CD4-positive, alpha-beta T cell treated with Interleukin-10 for 1 hour (primary cell): ENCODE measurements at regions not wholly inside any gene's neighbourhood (a gene's known extent, or its start where the extent isn't known, plus 50 kb on each side); places are given as distances from the start of the nearest gene placed in this dataset.

ENCODE experiments used
- DNase-seq: peaks from one replicate; pipeline ENCODE4 v3.0.0-alpha.2; 2020

- DNase-seq = no peak
Measured at GRCh38 chr13:85535316-85536084, 263.7 kb downstream of the SLITRK6 start.

- DNase-seq = no peak
Measured at GRCh38 chr13:85533911-85534310, 265.3 kb downstream of the SLITRK6 start.

GRCh38 chr13:85529218-85529594 is 270.0 kb downstream of the SLITRK6 start:
- no peak for DNase-seq

- no peak for DNase-seq
Measured at GRCh38 chr13:85528491-85529217, 270.6 kb downstream of the SLITRK6 start.

GRCh38 chr13:85527316-85527715 is 271.9 kb downstream of the SLITRK6 start:
- DNase-seq = no peak

GRCh38 chr13:85525411-85525810 is 273.8 kb downstream of the SLITRK6 start:
- DNase-seq = no peak

DNA sequence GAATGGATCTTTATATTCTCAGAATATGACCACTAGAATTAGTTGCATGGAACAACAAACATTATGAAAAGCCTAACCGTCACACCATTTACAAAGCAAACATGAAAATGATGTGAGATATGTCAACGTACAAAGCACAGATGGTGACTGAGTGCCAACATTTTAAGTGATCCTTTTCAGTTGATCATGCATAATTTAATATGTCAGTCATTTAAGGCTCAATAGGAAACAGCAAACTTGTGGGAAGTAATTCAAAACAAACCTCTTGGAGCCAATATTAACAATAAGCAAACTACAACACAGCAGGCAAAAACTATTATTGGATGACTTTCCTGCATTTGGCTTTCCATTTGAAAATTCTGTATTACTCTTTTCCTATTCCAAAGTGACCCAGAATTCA is 277.6 kb downstream of the SLITRK6 start:
- no peak for DNase-seq

GRCh38 chr13:85520445-85520844 is 278.8 kb downstream of the SLITRK6 start:
- no peak for DNase-seq

DNA sequence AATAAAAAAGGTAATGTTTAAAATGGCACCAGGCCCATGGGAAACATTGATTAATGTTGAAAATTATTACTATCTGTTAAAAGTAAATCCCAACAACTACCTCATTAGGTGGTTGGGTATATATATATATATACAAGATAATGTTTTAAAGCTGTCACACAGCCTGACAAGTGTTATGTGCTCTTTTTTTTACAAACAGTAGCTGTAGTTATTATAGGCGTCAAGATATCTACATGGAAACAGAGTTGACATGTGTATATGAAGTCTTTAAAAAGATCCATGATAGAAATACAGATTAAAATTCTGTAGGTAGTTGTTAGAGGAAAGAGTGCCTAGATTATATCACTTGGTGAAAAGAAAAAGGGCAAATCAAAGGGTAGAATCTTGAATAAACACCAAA is 279.9 kb downstream of the SLITRK6 start:
- DNase-seq = no peak

DNA sequence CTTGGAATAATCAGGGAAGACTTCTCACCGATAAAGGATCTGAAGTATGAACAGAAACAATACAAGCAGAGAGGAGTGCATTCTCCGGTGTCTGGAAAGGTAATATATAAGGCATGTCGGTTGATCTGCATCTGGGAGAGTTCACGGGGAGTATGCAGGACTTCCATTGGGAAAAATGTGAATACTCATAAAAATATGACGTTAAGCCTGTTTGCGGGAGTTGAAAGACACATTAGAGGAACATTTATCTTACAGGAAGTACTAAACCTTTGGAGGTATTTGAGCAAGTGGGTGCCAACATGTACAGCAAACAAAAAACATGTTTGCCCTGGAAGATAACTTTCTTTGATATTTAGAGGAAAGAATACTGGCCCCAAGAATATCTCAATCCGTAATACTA is 286.8 kb downstream of the SLITRK6 start:
- no peak for DNase-seq

DNA sequence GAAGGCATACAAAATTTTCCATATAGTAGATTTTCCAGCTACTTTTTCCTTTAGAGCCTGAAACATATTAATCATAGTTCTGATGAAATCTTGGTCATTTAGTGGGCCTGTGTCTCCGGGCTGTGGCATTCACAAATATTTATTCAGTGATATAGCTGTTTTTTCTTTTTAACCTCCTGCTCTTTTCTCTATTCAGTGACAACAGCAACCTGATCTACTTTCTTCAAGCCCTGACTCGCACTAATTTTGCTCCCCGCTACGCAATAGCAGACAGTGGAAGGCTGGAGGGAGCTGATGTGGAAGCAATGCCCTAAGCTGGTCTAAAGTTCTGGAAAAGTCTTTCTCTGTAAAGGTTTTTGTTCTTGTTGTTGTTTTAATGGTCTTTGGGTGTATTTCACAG is 289.7 kb downstream of the SLITRK6 start:
- DNase-seq = no peak

GRCh38 chr13:85508683-85509329 is 290.4 kb downstream of the SLITRK6 start:
- no peak for DNase-seq

GRCh38 chr13:85503797-85504196 is 295.4 kb downstream of the SLITRK6 start:
- DNase-seq = no peak

- no peak for DNase-seq
Measured at GRCh38 chr13:85501616-85502015, 297.6 kb downstream of the SLITRK6 start.

- DNase-seq = no peak
Measured at GRCh38 chr13:85500696-85501256, 298.4 kb downstream of the SLITRK6 start.

DNA sequence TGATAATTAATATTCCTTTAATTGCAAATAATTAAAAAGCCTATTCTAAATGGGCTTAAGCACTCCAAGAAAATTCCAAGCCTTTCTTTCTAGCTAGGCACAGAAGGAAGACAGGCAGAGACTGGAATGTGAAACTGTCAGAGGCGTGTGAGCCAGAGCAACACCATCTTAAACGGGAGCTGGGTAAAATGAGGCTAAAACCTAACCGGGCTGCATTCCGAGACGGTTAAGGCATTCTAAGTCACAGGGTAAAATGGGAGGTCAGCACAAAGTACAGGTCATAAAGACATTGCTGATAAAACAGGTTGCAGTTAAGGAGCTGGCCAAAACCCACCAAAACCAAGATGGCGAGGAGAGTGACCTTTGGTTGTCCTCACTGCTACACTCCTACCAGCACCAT is 300.4 kb downstream of the SLITRK6 start:
- no peak for DNase-seq

DNA sequence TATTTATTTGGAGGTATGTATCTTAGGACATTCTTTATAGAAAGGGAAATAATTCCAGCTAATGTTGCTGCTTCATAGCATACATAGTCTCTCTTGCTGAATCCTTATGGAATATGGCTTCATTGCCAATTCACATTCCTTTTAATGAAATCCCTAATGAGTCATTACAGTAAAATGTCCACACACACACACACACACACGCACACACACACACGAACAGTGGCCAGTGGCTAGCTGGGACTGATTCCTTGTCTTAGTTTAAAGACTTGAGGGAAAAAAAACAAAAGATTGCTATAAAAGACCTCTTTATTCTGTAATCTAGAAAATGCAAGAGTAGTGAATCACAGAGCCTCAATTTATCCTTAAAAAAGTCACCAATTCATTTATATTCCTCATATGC is 301.6 kb downstream of the SLITRK6 start:
- no peak for DNase-seq

- no peak for DNase-seq
Measured at GRCh38 chr13:85492283-85492682, 306.9 kb downstream of the SLITRK6 start.

DNA sequence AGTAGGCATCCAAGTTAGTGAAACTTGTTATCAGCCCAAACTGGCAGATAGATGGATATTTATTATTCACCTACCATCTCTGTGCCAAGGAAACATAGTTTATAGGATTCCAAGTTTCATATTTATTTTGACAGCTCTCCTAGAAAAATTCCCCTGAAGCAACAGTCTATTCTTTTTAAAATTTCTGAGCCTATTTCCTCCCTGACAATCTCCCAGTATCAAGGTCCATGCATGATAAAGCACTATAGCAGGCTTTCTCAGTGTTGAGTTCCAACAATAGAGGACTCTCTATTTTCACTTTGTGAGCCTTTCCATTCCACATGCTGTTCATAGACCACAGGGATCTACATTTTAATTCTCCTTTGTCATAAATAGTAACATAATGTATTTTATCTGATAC is 312.6 kb downstream of the SLITRK6 start:
- DNase-seq = no peak

DNA sequence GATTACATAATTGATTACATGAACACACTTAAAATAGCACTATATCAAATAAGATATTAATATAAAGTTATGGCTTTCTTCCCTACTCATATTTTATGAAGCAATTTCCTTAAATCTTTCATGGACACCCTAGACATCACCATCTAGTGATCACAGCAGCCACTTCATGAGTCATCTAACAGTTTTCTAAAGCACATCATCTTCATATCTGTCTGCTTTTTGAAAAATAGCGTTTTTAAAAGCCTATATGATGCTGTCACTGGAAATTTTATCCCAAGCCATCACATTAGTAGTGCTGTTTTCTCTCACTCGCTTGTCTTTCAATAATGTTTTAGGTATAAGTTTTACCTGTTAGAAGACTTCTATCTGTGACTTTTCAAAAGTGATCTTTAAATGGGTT is 326.1 kb downstream of the SLITRK6 start:
- DNase-seq = no peak

DNA sequence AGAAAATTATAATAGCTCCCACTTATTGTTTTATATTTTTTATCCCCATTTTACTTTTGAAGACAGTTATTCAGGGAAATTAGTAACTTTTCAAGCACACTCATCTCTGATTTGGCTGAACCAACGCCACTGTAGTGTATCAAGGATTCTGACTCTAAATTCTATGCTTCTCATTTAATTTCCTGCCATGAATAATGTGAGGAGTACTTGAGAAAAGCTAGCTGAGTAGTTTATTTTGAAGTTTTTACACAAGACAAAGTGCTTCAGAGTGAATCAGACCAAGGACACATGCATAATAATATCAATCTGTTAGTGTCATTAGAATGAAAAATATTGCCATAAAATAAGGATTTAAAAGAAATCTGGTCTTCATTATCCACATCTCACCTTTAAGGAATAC is 329.9 kb downstream of the SLITRK6 start:
- DNase-seq = no peak

DNA sequence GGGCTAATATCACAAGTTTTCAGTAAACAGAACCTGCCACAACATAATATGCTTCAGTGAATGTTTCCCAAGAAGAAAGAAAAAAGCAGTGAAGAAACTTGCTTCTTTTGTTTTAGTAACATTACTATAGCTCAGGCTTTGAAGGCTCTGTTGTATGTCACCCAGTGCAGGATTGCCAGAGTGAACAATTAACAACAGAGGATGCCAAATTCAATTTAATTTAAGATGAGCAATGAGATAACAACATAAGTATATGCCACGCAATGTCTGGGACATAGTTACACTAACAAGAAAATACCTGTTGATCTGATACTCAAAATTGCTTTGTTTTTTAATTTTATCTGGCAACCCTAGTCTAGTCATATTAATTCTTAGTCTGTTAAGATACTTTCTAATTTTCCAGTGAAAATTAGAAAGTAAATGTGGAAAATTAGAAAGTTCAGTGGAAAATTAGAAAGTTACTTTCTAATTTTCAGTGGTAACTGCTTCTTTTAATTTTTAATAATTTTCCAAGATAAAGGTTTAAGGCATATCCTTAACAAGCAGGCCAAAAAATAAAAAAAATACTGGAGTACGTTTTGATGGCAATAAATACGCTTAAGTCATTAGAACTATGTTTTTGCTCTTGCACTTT is 336.3 kb downstream of the SLITRK6 start:
- DNase-seq = no peak

DNA sequence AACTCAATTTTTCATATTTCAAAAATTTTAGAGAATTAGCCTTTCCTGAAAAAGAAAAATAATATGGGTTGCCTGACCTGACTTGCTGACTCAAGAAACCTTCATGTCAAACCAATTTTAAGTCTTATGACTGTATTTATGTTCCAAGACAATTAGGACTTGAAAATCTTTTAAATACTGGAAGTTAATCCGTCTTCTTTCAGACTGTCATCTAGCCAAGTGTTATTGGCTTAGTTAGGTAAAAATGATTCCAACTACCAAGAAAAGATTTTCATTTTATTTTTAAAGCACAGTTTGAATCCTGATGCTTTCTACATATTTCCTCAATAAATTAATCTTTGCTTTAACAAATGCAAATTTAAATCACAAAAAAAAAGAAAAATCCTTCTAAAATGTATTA is 337.6 kb downstream of the SLITRK6 start:
- no peak for DNase-seq
